ENCODE measurements at regions not wholly inside any gene's neighbourhood (a gene's known extent, or its start where the extent isn't known, plus 50 kb on each side); places are given as distances from the start of the nearest gene placed in this dataset.

DNA sequence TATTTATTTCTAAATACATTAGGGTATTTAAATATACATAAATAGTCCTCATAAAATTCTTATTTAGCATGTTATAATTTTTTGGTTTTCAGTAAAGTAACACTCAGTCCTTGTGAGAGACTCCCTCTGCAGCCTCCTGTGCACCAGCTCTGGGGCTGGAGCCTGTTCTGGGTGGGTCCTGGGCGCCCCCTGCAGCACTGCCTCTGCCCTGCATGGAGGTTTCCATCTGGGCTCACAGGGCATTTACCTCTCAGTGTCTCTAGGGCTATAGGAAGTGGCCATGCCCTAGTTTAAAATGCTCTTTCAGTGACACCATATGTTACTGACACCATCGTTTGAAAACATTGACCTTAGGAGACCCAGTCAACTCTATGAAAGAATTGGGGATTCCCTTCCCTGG lies 1155.2 kb downstream of the TMEM121 start:
- H2AK5ac ChIP-seq (ENCODE audit: low read depth, low read length), result no peak overlapping the region
- WGBS, 2 experiments (ENCODE audit: extremely low coverage in 1 of 2, insufficient coverage in 1 of 2, insufficient read length in 1 of 2, insufficient replicate concordance in 2 of 2, low coverage in 1 of 2, low lambda C conversion rate in 2 of 2, missing lambda C conversion rate in 1 of 2), result 38% methylated on average over 2 of the region's 2 CpGs; no CpG with 5 or more reads in 1 of the 2 experiments
- H3K79me2 ChIP-seq (ENCODE audit: control insufficient read depth in 1 of 2, insufficient read depth in 2 of 2, low read length in 2 of 2), result no peaks in the 10 kb centered on the region
- no peak overlapping the region for H3K56ac ChIP-seq (replicated peaks; ENCODE audit: insufficient read length, low read depth, low read length)
- POLR2A ChIA-PET (ENCODE audit: partially characterized antibody), result no interaction called here
- CTCF ChIA-PET (ENCODE audit: partially characterized antibody), result no interaction called here
- no peak overlapping the region for H4K5ac ChIP-seq (ENCODE audit: insufficient read length, low read depth, low read length)
- no peak for FAIRE-seq
- no peak overlapping the region for H3K27ac ChIP-seq (ENCODE audit: low read depth, low read length)
- peaks cover 67 to 73% of the 10 kb centered on the region in 2 experiments for H3K9me3 ChIP-seq (ENCODE audit: insufficient read depth in 2 of 2, low read depth in 1 of 2, low read length in 1 of 2)
- H3K14ac ChIP-seq (ENCODE audit: insufficient read length), result no peak overlapping the region
- no peak overlapping the region for H2BK12ac ChIP-seq (ENCODE audit: low read depth, low read length)
- no peak overlapping the region for H4K91ac ChIP-seq (replicated peaks; ENCODE audit: insufficient read length, low read length)
- no peak overlapping the region for H2BK20ac ChIP-seq (ENCODE audit: low read length)
- H3K4ac ChIP-seq (replicated peaks; ENCODE audit: insufficient read length, low read depth, low read length), result no peak overlapping the region
- TF ChIP-seq HDAC2 (IDR thresholded peaks at IDR 0.05; ENCODE audit: borderline replicate concordance in 1 of 2, low read depth in 2 of 2, low read length in 2 of 2), result no peak
- TF ChIP-seq JUN (IDR thresholded peaks at IDR 0.05; ENCODE audit: low read depth, low read length), result no peak
- no peak for TF ChIP-seq GABPA (IDR thresholded peaks at IDR 0.05; ENCODE audit: borderline replicate concordance, insufficient read depth, low read length)
- no peak for TF ChIP-seq POLR2A (IDR thresholded peaks at IDR 0.05; ENCODE audit: control extremely low read depth in 1 of 2, low read depth in 2 of 2, low read length in 2 of 2)
- no peak overlapping the region for H3K4me3 ChIP-seq (ENCODE audit: extremely low read depth in 1 of 4, insufficient read depth in 2 of 4, low read depth in 3 of 4, low read length in 4 of 4)
- no peaks in the 10 kb centered on the region for H3K79me1 ChIP-seq (ENCODE audit: low read depth, low read length)
- no peak overlapping the region for H2BK15ac ChIP-seq (ENCODE audit: low read length)
- H4K20me1 ChIP-seq (replicated peaks in 1 of 2; ENCODE audit: control insufficient read depth in 1 of 2, insufficient read depth in 2 of 2, low read length in 2 of 2), result no peaks in the 10 kb centered on the region
- H3K9ac ChIP-seq (replicated peaks in 1 of 4; ENCODE audit: extremely low read depth in 1 of 4, low read depth in 3 of 4, low read length in 3 of 4), result no peak overlapping the region
- DNase-seq (ENCODE audit: low read depth in 1 of 2, low spot score in 2 of 2), result no peak
- no peaks in the 10 kb centered on the region for H3K36me3 ChIP-seq (ENCODE audit: control insufficient read depth in 2 of 4, insufficient read depth in 4 of 4, low read length in 3 of 4)
- H4K8ac ChIP-seq (ENCODE audit: extremely low read depth, insufficient read depth, low read length), result no peak overlapping the region
- H3K4me1 ChIP-seq (replicated peaks in 1 of 4; ENCODE audit: control insufficient read depth in 3 of 4, insufficient read depth in 4 of 4, low read length in 3 of 4), result no peaks in the 10 kb centered on the region
- H3K23ac ChIP-seq (ENCODE audit: insufficient read length), result no peak overlapping the region
- no peak overlapping the region for H2BK120ac ChIP-seq (replicated peaks; ENCODE audit: low read depth, low read length)
- no peak overlapping the region for H2BK5ac ChIP-seq (ENCODE audit: low read depth, low read length)
- H3K27me3 ChIP-seq (replicated peaks in 1 of 4; ENCODE audit: control insufficient read depth in 3 of 4, extremely low read depth in 1 of 4, insufficient read depth in 3 of 4, low read length in 3 of 4), result no peaks in the 10 kb centered on the region
- no peaks in the 10 kb centered on the region for H3K23me2 ChIP-seq (ENCODE audit: low read depth, low read length)
- no peak overlapping the region for H3K4me2 ChIP-seq (ENCODE audit: insufficient read depth in 1 of 2, low read depth in 2 of 2, low read length in 2 of 2)
- H2AFZ ChIP-seq (ENCODE audit: low read length), result no peak overlapping the region
- H3K18ac ChIP-seq (ENCODE audit: extremely low read depth, low read length), result no peak overlapping the region

Measured in H1 (cell line).